ENCODE measurements at regions not wholly inside any gene's neighbourhood (a gene's known extent, or its start where the extent isn't known, plus 50 kb on each side); places are given as distances from the start of the nearest gene placed in this dataset.

- peaks cover 10% of the 10 kb centered on the region for H3K9me3 Mint-ChIP-seq (ENCODE audit: low read depth)
- H3K4me1 Mint-ChIP-seq (ENCODE audit: low read depth) = peaks cover 3% of the 10 kb centered on the region
- TF ChIP-seq, protein P1, sequence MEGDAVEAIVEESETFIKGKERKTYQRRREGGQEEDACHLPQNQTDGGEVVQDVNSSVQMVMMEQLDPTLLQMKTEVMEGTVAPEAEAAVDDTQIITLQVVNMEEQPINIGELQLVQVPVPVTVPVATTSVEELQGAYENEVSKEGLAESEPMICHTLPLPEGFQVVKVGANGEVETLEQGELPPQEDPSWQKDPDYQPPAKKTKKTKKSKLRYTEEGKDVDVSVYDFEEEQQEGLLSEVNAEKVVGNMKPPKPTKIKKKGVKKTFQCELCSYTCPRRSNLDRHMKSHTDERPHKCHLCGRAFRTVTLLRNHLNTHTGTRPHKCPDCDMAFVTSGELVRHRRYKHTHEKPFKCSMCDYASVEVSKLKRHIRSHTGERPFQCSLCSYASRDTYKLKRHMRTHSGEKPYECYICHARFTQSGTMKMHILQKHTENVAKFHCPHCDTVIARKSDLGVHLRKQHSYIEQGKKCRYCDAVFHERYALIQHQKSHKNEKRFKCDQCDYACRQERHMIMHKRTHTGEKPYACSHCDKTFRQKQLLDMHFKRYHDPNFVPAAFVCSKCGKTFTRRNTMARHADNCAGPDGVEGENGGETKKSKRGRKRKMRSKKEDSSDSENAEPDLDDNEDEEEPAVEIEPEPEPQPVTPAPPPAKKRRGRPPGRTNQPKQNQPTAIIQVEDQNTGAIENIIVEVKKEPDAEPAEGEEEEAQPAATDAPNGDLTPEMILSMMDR (IDR thresholded peaks at IDR 0.05; ENCODE audit: unreplicated experiment) = no peak
- no peaks in the 10 kb centered on the region for H3K27me3 Mint-ChIP-seq
- no peak for DNase-seq (ENCODE audit: low spot score, unreplicated experiment)
- no peak overlapping the region for H3K4me3 Mint-ChIP-seq (ENCODE audit: low read depth)
- H3K36me3 Mint-ChIP-seq (ENCODE audit: insufficient read depth) = no peaks in the 10 kb centered on the region
- H3K27ac Mint-ChIP-seq = no peak overlapping the region
These were observed 437.6 kb downstream of the KIF16B start for GRCh38 chr20:16135630-16136029.

DNA sequence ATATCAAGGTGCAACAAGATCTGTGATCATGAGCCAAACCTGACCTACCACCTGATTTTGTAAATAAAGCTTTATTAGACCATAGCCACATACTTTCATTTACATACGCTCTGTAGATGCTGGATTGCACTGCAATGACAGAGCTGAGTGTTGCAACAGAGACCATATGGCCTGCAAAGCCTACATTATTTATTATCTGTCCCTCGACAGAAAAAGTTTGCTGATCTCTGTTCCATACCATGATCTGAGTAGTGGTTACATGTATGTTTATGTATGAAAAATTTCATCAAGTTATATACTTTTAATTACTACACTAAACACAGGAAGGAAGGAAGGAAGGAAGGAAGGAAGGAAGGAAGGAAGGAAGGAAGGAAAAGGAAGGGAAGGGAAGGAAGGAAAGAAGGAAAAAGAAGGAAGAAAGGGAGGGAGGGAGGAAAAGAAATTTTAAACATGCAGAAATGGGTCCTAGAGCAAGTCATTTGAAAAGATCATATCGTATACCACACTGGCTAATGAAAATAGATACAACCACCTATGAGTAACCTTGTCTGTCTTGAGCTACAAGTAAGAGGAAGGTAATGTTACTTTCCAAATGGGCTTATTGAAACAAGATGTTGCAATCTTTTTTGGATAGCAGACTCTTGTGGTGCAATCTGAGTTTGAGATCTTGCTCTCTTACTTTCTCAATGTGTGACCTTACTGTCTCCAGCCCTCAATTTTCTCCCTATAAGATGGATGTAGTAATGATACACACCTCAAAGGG lies 441.0 kb downstream of the KIF16B start:
- peaks cover 7% of the 10 kb centered on the region for H3K4me1 Mint-ChIP-seq (ENCODE audit: low read depth)
- H3K9me3 Mint-ChIP-seq (ENCODE audit: low read depth) = peaks cover 3% of the 10 kb centered on the region
- TF ChIP-seq, protein P1 (IDR thresholded peaks at IDR 0.05; ENCODE audit: unreplicated experiment) = no peak

DNA sequence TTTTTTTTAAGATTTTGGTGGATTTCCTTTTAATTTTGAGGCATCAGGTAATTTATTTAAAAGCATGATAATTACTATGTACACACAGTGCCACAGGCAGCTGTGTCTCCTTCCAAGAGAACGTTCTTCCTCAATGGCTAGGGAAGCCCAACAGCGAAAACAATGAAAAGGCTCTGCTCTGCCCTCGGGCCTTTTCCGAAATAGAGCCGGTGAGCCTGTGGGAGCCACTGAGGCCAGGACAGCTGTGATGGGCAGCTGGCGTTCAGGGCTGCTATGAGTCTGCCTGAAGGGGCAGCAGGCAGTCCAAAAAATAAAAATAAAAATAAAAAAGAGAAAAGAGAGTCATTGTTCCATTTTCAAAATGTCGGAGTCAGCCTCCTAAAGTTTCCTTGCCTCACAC lies 443.8 kb downstream of the KIF16B start:
- Mint-ChIP-seq H3K9me3 (ENCODE audit: low read depth) (peaks cover 3% of the 10 kb centered on the region), H3K27ac (no peak overlapping the region), H3K27me3 (no peaks in the 10 kb centered on the region), H3K36me3 (ENCODE audit: insufficient read depth) (no peaks in the 10 kb centered on the region), H3K4me1 (ENCODE audit: low read depth) (peaks cover 13% of the 10 kb centered on the region), H3K4me3 (ENCODE audit: low read depth) (no peak overlapping the region)
- TF ChIP-seq, protein P1 (IDR thresholded peaks at IDR 0.05; ENCODE audit: unreplicated experiment) = no peak
- DNase-seq (ENCODE audit: low spot score, unreplicated experiment) = no peak

More for the DNA sequence above, 441.0 kb downstream of the KIF16B start:
- H3K27me3 Mint-ChIP-seq = no peaks in the 10 kb centered on the region
- H3K4me3 Mint-ChIP-seq (ENCODE audit: low read depth) = no peak overlapping the region
- no peak for DNase-seq (ENCODE audit: low spot score, unreplicated experiment)
- H3K36me3 Mint-ChIP-seq (ENCODE audit: insufficient read depth) = no peaks in the 10 kb centered on the region
- no peak overlapping the region for H3K27ac Mint-ChIP-seq

GRCh38 chr20:16128538-16129106 lies 444.6 kb downstream of the KIF16B start:
- Mint-ChIP-seq H3K27ac (no peak overlapping the region), H3K4me1 (ENCODE audit: low read depth) (peaks cover 13% of the 10 kb centered on the region), H3K36me3 (ENCODE audit: insufficient read depth) (no peaks in the 10 kb centered on the region), H3K4me3 (ENCODE audit: low read depth) (no peak overlapping the region), H3K27me3 (no peaks in the 10 kb centered on the region), H3K9me3 (ENCODE audit: low read depth) (peaks cover 3% of the 10 kb centered on the region)
- TF ChIP-seq, protein P1 (IDR thresholded peaks at IDR 0.05; ENCODE audit: unreplicated experiment) = no peak
- no peak for DNase-seq (ENCODE audit: low spot score, unreplicated experiment)

- H3K4me1 Mint-ChIP-seq (ENCODE audit: low read depth) = peaks cover 11% of the 10 kb centered on the region
- TF ChIP-seq, protein P1 (IDR thresholded peaks at IDR 0.05; ENCODE audit: unreplicated experiment) = no peak
- H3K36me3 Mint-ChIP-seq (ENCODE audit: insufficient read depth) = no peaks in the 10 kb centered on the region
- H3K27ac Mint-ChIP-seq = no peak overlapping the region
- H3K27me3 Mint-ChIP-seq = peaks cover 2% of the 10 kb centered on the region
- no peak for DNase-seq (ENCODE audit: low spot score, unreplicated experiment)
- peaks cover 3% of the 10 kb centered on the region for H3K9me3 Mint-ChIP-seq (ENCODE audit: low read depth)
- H3K4me3 Mint-ChIP-seq (ENCODE audit: low read depth) = no peak overlapping the region
These were observed 447.4 kb downstream of the KIF16B start for GRCh38 chr20:16125816-16126215.

Measured in progenitor cell of endocrine pancreas (in vitro differentiated cells).